ENCODE measurements at regions not wholly inside any gene's neighbourhood (a gene's known extent, or its start where the extent isn't known, plus 50 kb on each side); places are given as distances from the start of the nearest gene placed in this dataset.

DNA sequence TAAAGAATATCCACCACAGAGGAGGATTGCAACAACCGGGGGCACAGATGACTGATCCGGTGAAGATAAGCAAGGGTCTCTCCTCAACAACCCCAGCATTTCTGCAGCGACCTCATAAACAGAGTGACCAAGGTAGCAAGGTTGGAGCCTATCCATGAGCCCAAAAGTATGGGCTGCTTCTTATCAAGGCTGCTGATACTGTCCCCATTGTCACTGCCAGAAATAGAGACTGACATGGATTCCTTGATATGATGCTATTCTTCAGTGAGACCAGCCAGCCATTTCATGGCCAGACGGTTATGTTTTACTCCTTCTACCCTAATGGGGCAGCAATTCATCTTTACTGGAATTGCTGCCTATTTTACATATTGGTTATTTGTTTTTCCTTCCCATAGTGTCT is 61.9 kb upstream of the ARHGAP5 start (continued):
- TF ChIP-seq, protein P1, sequence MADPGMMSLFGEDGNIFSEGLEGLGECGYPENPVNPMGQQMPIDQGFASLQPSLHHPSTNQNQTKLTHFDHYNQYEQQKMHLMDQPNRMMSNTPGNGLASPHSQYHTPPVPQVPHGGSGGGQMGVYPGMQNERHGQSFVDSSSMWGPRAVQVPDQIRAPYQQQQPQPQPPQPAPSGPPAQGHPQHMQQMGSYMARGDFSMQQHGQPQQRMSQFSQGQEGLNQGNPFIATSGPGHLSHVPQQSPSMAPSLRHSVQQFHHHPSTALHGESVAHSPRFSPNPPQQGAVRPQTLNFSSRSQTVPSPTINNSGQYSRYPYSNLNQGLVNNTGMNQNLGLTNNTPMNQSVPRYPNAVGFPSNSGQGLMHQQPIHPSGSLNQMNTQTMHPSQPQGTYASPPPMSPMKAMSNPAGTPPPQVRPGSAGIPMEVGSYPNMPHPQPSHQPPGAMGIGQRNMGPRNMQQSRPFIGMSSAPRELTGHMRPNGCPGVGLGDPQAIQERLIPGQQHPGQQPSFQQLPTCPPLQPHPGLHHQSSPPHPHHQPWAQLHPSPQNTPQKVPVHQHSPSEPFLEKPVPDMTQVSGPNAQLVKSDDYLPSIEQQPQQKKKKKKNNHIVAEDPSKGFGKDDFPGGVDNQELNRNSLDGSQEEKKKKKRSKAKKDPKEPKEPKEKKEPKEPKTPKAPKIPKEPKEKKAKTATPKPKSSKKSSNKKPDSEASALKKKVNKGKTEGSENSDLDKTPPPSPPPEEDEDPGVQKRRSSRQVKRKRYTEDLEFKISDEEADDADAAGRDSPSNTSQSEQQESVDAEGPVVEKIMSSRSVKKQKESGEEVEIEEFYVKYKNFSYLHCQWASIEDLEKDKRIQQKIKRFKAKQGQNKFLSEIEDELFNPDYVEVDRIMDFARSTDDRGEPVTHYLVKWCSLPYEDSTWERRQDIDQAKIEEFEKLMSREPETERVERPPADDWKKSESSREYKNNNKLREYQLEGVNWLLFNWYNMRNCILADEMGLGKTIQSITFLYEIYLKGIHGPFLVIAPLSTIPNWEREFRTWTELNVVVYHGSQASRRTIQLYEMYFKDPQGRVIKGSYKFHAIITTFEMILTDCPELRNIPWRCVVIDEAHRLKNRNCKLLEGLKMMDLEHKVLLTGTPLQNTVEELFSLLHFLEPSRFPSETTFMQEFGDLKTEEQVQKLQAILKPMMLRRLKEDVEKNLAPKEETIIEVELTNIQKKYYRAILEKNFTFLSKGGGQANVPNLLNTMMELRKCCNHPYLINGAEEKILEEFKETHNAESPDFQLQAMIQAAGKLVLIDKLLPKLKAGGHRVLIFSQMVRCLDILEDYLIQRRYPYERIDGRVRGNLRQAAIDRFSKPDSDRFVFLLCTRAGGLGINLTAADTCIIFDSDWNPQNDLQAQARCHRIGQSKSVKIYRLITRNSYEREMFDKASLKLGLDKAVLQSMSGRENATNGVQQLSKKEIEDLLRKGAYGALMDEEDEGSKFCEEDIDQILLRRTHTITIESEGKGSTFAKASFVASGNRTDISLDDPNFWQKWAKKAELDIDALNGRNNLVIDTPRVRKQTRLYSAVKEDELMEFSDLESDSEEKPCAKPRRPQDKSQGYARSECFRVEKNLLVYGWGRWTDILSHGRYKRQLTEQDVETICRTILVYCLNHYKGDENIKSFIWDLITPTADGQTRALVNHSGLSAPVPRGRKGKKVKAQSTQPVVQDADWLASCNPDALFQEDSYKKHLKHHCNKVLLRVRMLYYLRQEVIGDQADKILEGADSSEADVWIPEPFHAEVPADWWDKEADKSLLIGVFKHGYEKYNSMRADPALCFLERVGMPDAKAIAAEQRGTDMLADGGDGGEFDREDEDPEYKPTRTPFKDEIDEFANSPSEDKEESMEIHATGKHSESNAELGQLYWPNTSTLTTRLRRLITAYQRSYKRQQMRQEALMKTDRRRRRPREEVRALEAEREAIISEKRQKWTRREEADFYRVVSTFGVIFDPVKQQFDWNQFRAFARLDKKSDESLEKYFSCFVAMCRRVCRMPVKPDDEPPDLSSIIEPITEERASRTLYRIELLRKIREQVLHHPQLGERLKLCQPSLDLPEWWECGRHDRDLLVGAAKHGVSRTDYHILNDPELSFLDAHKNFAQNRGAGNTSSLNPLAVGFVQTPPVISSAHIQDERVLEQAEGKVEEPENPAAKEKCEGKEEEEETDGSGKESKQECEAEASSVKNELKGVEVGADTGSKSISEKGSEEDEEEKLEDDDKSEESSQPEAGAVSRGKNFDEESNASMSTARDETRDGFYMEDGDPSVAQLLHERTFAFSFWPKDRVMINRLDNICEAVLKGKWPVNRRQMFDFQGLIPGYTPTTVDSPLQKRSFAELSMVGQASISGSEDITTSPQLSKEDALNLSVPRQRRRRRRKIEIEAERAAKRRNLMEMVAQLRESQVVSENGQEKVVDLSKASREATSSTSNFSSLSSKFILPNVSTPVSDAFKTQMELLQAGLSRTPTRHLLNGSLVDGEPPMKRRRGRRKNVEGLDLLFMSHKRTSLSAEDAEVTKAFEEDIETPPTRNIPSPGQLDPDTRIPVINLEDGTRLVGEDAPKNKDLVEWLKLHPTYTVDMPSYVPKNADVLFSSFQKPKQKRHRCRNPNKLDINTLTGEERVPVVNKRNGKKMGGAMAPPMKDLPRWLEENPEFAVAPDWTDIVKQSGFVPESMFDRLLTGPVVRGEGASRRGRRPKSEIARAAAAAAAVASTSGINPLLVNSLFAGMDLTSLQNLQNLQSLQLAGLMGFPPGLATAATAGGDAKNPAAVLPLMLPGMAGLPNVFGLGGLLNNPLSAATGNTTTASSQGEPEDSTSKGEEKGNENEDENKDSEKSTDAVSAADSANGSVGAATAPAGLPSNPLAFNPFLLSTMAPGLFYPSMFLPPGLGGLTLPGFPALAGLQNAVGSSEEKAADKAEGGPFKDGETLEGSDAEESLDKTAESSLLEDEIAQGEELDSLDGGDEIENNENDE (IDR thresholded peaks at IDR 0.05; ENCODE audit: insufficient replicate concordance, low read length): no peak
- TF ChIP-seq EP300 (IDR thresholded peaks at IDR 0.05; ENCODE audit: borderline replicate concordance in 1 of 2, low read depth in 2 of 2, low read length in 2 of 2): no peak

Measured in H1 (cell line).